Stimulated activated CD4-positive, alpha-beta T cell treated with anti-CD3 and anti-CD28 coated beads, Interleukin-2, amount 100 ng/mL, for 48 hours (primary cell): ENCODE measurements at regions not wholly inside any gene's neighbourhood (a gene's known extent, or its start where the extent isn't known, plus 50 kb on each side); places are given as distances from the start of the nearest gene placed in this dataset.

Experiments
- DNase-seq, 2 donors: peaks; one replicate each; pipeline ENCODE4 v3.0.0-alpha.2; 2020

GRCh38 chr5:34487956-34488355 is 168.2 kb upstream of the RAI14 start:
- no peak for DNase-seq

GRCh38 chr5:34488984-34489383 is 167.1 kb upstream of the RAI14 start:
- DNase-seq, result no peak

- DNase-seq, result no peak
Measured at GRCh38 chr5:34490506-34491250, 165.4 kb upstream of the RAI14 start.

- DNase-seq, result no peak
Measured at GRCh38 chr5:34491251-34491620, 164.9 kb upstream of the RAI14 start.

- DNase-seq, result no peak
Measured at GRCh38 chr5:34494111-34494755, 161.9 kb upstream of the RAI14 start.

- DNase-seq, result no peak
Measured at GRCh38 chr5:34495178-34495577, 160.9 kb upstream of the RAI14 start.

GRCh38 chr5:34496260-34496691 is 159.9 kb upstream of the RAI14 start:
- DNase-seq, result no peak

GRCh38 chr5:34496701-34497469 is 159.2 kb upstream of the RAI14 start:
- DNase-seq, result no peak

GRCh38 chr5:34497470-34497808 is 158.7 kb upstream of the RAI14 start:
- DNase-seq, result no peak

GRCh38 chr5:34498572-34498971 is 157.6 kb upstream of the RAI14 start:
- no peak for DNase-seq

- DNase-seq, result no peak
Measured at GRCh38 chr5:34499001-34499734, 157.0 kb upstream of the RAI14 start.

GRCh38 chr5:34500236-34500847 is 155.8 kb upstream of the RAI14 start:
- DNase-seq, result no peak

GRCh38 chr5:34501016-34501415 is 155.1 kb upstream of the RAI14 start:
- no peak for DNase-seq

- no peak for DNase-seq
Measured at GRCh38 chr5:34501840-34502239, 154.3 kb upstream of the RAI14 start.

- no peak for DNase-seq
Measured at GRCh38 chr5:34502581-34502980, 153.5 kb upstream of the RAI14 start.

GRCh38 chr5:34503379-34504253 is 152.5 kb upstream of the RAI14 start:
- DNase-seq, result no peak

GRCh38 chr5:34504967-34505366 is 151.2 kb upstream of the RAI14 start:
- no peak for DNase-seq

GRCh38 chr5:34505731-34506130 is 150.4 kb upstream of the RAI14 start:
- no peak for DNase-seq

- DNase-seq, result no peak
Measured at GRCh38 chr5:34507933-34508332, 148.2 kb upstream of the RAI14 start.

- DNase-seq, result no peak
Measured at GRCh38 chr5:34509392-34509791, 146.7 kb upstream of the RAI14 start.

- no peak for DNase-seq
Measured at GRCh38 chr5:34510002-34510401, 146.1 kb upstream of the RAI14 start.

- DNase-seq, result no peak
Measured at GRCh38 chr5:34511063-34511462, 145.1 kb upstream of the RAI14 start.
